ENCODE measurements at regions not wholly inside any gene's neighbourhood (a gene's known extent, or its start where the extent isn't known, plus 50 kb on each side); places are given as distances from the start of the nearest gene placed in this dataset.

GRCh38 chr6:14196026-14196425 is 78.5 kb downstream of the CD83 start:
- H4K20me1 ChIP-seq (ENCODE audit: low read depth, low read length): no peaks in the 10 kb centered on the region
- H3K4me3 ChIP-seq (ENCODE audit: insufficient read depth, low read length, poor library complexity, severe bottlenecking): no peak overlapping the region
- H3K4me2 ChIP-seq (ENCODE audit: low read depth, low read length, poor library complexity, severe bottlenecking): no peak overlapping the region
- no peak overlapping the region for H3K27ac ChIP-seq (ENCODE audit: low read depth, low read length)
- no peaks in the 10 kb centered on the region for H3K36me3 ChIP-seq (ENCODE audit: low read length)
- TF ChIP-seq EZH2phosphoT487 (conservative IDR thresholded peaks at IDR 0.05; ENCODE audit: low read length) (no peak), CTCF (IDR thresholded peaks at IDR 0.05; ENCODE audit: insufficient read depth, low read length, poor library complexity, severe bottlenecking) (no peak)
- no peaks in the 10 kb centered on the region for H3K79me2 ChIP-seq (ENCODE audit: insufficient read depth, low read length)
- no peaks in the 10 kb centered on the region for H3K27me3 ChIP-seq (ENCODE audit: low read length)
- H3K9me3 ChIP-seq (ENCODE audit: insufficient read depth, low read length): no peaks in the 10 kb centered on the region
- H3K9ac ChIP-seq (ENCODE audit: low read length): no peak overlapping the region
- no peaks in the 10 kb centered on the region for H3F3A ChIP-seq (ENCODE audit: insufficient read depth)
- H3K9me2 ChIP-seq (replicated peaks; ENCODE audit: insufficient read depth, low read length): no peaks in the 10 kb centered on the region
- H2AFZ ChIP-seq (ENCODE audit: low read depth, low read length, severe bottlenecking): no peak overlapping the region

- TF ChIP-seq CTCF (IDR thresholded peaks at IDR 0.05; ENCODE audit: insufficient read depth, low read length, poor library complexity, severe bottlenecking) (no peak), EZH2phosphoT487 (conservative IDR thresholded peaks at IDR 0.05; ENCODE audit: low read length) (no peak)
- H3K9me3 ChIP-seq (ENCODE audit: insufficient read depth, low read length): no peaks in the 10 kb centered on the region
- H3K4me2 ChIP-seq (ENCODE audit: low read depth, low read length, poor library complexity, severe bottlenecking): no peak overlapping the region
- no peak overlapping the region for H3K4me3 ChIP-seq (ENCODE audit: insufficient read depth, low read length, poor library complexity, severe bottlenecking)
- no peak overlapping the region for H3K9ac ChIP-seq (ENCODE audit: low read length)
- H3F3A ChIP-seq (ENCODE audit: insufficient read depth): no peaks in the 10 kb centered on the region
- H3K27ac ChIP-seq (ENCODE audit: low read depth, low read length): no peak overlapping the region
- no peaks in the 10 kb centered on the region for H3K79me2 ChIP-seq (ENCODE audit: insufficient read depth, low read length)
- H3K36me3 ChIP-seq (ENCODE audit: low read length): no peaks in the 10 kb centered on the region
- no peak overlapping the region for H2AFZ ChIP-seq (ENCODE audit: low read depth, low read length, severe bottlenecking)
- H3K9me2 ChIP-seq (replicated peaks; ENCODE audit: insufficient read depth, low read length): no peaks in the 10 kb centered on the region
- no peaks in the 10 kb centered on the region for H4K20me1 ChIP-seq (ENCODE audit: low read depth, low read length)
- no peaks in the 10 kb centered on the region for H3K27me3 ChIP-seq (ENCODE audit: low read length)
Measured at GRCh38 chr6:14197118-14197517, 79.5 kb downstream of the CD83 start.

GRCh38 chr6:14200047-14200446 is 82.5 kb downstream of the CD83 start:
- TF ChIP-seq CTCF (IDR thresholded peaks at IDR 0.05; ENCODE audit: insufficient read depth, low read length, poor library complexity, severe bottlenecking): no peak
- TF ChIP-seq EZH2phosphoT487 (conservative IDR thresholded peaks at IDR 0.05; ENCODE audit: low read length): no peak
- Histone ChIP-seq H3K4me3 (ENCODE audit: insufficient read depth, low read length, poor library complexity, severe bottlenecking) (no peak overlapping the region), H3K27ac (ENCODE audit: low read depth, low read length) (no peak overlapping the region), H3K27me3 (ENCODE audit: low read length) (no peaks in the 10 kb centered on the region), H4K20me1 (ENCODE audit: low read depth, low read length) (no peaks in the 10 kb centered on the region), H3K9me2 (replicated peaks; ENCODE audit: insufficient read depth, low read length) (no peaks in the 10 kb centered on the region), H3K9ac (ENCODE audit: low read length) (no peak overlapping the region), H3K79me2 (ENCODE audit: insufficient read depth, low read length) (no peaks in the 10 kb centered on the region), H2AFZ (ENCODE audit: low read depth, low read length, severe bottlenecking) (no peak overlapping the region), H3K9me3 (ENCODE audit: insufficient read depth, low read length) (no peaks in the 10 kb centered on the region), H3K36me3 (ENCODE audit: low read length) (no peaks in the 10 kb centered on the region), H3F3A (ENCODE audit: insufficient read depth) (no peaks in the 10 kb centered on the region), H3K4me2 (ENCODE audit: low read depth, low read length, poor library complexity, severe bottlenecking) (no peak overlapping the region)

- Histone ChIP-seq H3K9me2 (replicated peaks; ENCODE audit: insufficient read depth, low read length) (no peaks in the 10 kb centered on the region), H4K20me1 (ENCODE audit: low read depth, low read length) (no peaks in the 10 kb centered on the region), H3K4me3 (ENCODE audit: insufficient read depth, low read length, poor library complexity, severe bottlenecking) (no peak overlapping the region), H3F3A (ENCODE audit: insufficient read depth) (no peaks in the 10 kb centered on the region), H3K36me3 (ENCODE audit: low read length) (no peaks in the 10 kb centered on the region), H3K9me3 (ENCODE audit: insufficient read depth, low read length) (no peaks in the 10 kb centered on the region), H3K27me3 (ENCODE audit: low read length) (no peaks in the 10 kb centered on the region), H2AFZ (ENCODE audit: low read depth, low read length, severe bottlenecking) (no peak overlapping the region), H3K4me2 (ENCODE audit: low read depth, low read length, poor library complexity, severe bottlenecking) (no peak overlapping the region), H3K9ac (ENCODE audit: low read length) (no peak overlapping the region), H3K79me2 (ENCODE audit: insufficient read depth, low read length) (no peaks in the 10 kb centered on the region), H3K27ac (ENCODE audit: low read depth, low read length) (no peak overlapping the region)
- no peak for TF ChIP-seq CTCF (IDR thresholded peaks at IDR 0.05; ENCODE audit: insufficient read depth, low read length, poor library complexity, severe bottlenecking)
- no peak for TF ChIP-seq EZH2phosphoT487 (conservative IDR thresholded peaks at IDR 0.05; ENCODE audit: low read length)
Measured at GRCh38 chr6:14202947-14203346, 85.4 kb downstream of the CD83 start.
